ENCODE measurements at regions not wholly inside any gene's neighbourhood (a gene's known extent, or its start where the extent isn't known, plus 50 kb on each side); places are given as distances from the start of the nearest gene placed in this dataset.
A peak's percentile ranks its signal among the peaks of the same experiment; 100 is the strongest.
"Not testable (repeated sequence)": the region's sequence is repeated elsewhere in the genome, so short reads cannot be mapped to it uniquely, and the experiment has no call there.

GRCh38 chr19:30817197-30817596 lies 445.0 kb downstream of the ZNF536 start:
- Mint-ChIP-seq H3K4me1 (no peaks in the 10 kb centered on the region), H3K27ac (no peak overlapping the region), H3K36me3 (no peaks in the 10 kb centered on the region), H3K4me3 (no peak overlapping the region), H3K9me3 (peaks cover 3% of the 10 kb centered on the region), H3K27me3 (no peaks in the 10 kb centered on the region)
- no peak for DNase-seq
- CTCF ChIA-PET: no interaction called here

- H3K9me3 Mint-ChIP-seq: peaks cover 4% of the 10 kb centered on the region
- DNase-seq: no peak
- no peak overlapping the region for H3K4me3 Mint-ChIP-seq
- no peaks in the 10 kb centered on the region for H3K4me1 Mint-ChIP-seq
- no peak overlapping the region for H3K27ac Mint-ChIP-seq
- CTCF ChIA-PET: interaction anchor here (0.6 kb wide), 1 partner anchor 14 kb away, joined by 3 read pairs; no protein-coding TSS in a partner anchor
- H3K36me3 Mint-ChIP-seq: no peaks in the 10 kb centered on the region
- H3K27me3 Mint-ChIP-seq: no peaks in the 10 kb centered on the region
Measured at GRCh38 chr19:30815889-30816580, 443.9 kb downstream of the ZNF536 start.

GRCh38 chr19:30812099-30812678 lies 440.0 kb downstream of the ZNF536 start:
- no peak overlapping the region for H3K4me3 Mint-ChIP-seq
- no peaks in the 10 kb centered on the region for H3K27me3 Mint-ChIP-seq
- CTCF ChIA-PET: no interaction called here
- H3K36me3 Mint-ChIP-seq: no peaks in the 10 kb centered on the region
- H3K4me1 Mint-ChIP-seq: no peaks in the 10 kb centered on the region
- no peak overlapping the region for H3K27ac Mint-ChIP-seq
- peaks cover 6% of the 10 kb centered on the region for H3K9me3 Mint-ChIP-seq
- DNase-seq: no peak

- DNase-seq: no peak
- CTCF ChIA-PET: no interaction called here
- no peak overlapping the region for H3K27ac Mint-ChIP-seq
- H3K36me3 Mint-ChIP-seq: no peaks in the 10 kb centered on the region
- H3K9me3 Mint-ChIP-seq: peaks cover 6% of the 10 kb centered on the region
- H3K4me1 Mint-ChIP-seq: no peaks in the 10 kb centered on the region
- no peaks in the 10 kb centered on the region for H3K27me3 Mint-ChIP-seq
- H3K4me3 Mint-ChIP-seq: no peak overlapping the region
Measured at GRCh38 chr19:30811397-30812098, 439.4 kb downstream of the ZNF536 start.

GRCh38 chr19:30810726-30811125 lies 438.5 kb downstream of the ZNF536 start:
- Mint-ChIP-seq H3K36me3 (no peaks in the 10 kb centered on the region), H3K27ac (no peak overlapping the region), H3K9me3 (peaks cover 6% of the 10 kb centered on the region), H3K27me3 (no peaks in the 10 kb centered on the region), H3K4me1 (no peaks in the 10 kb centered on the region), H3K4me3 (no peak overlapping the region)
- CTCF ChIA-PET: no interaction called here
- DNase-seq: no peak

- H3K36me3 Mint-ChIP-seq: no peaks in the 10 kb centered on the region
- peaks cover 3% of the 10 kb centered on the region for H3K9me3 Mint-ChIP-seq
- no peak for DNase-seq
- no peak overlapping the region for H3K27ac Mint-ChIP-seq
- H3K4me3 Mint-ChIP-seq: no peak overlapping the region
- CTCF ChIA-PET: interaction anchor here (1.2 kb wide), 1 partner anchor 23 kb away, joined by 4 read pairs; no protein-coding TSS in a partner anchor
- H3K27me3 Mint-ChIP-seq: no peaks in the 10 kb centered on the region
- H3K4me1 Mint-ChIP-seq: no peaks in the 10 kb centered on the region
Measured at GRCh38 chr19:30807278-30807677, 435.1 kb downstream of the ZNF536 start.

GRCh38 chr19:30806311-30806710 lies 434.1 kb downstream of the ZNF536 start:
- H3K4me1 Mint-ChIP-seq: no peaks in the 10 kb centered on the region
- H3K27me3 Mint-ChIP-seq: no peaks in the 10 kb centered on the region
- H3K27ac Mint-ChIP-seq: no peak overlapping the region
- H3K36me3 Mint-ChIP-seq: no peaks in the 10 kb centered on the region
- H3K4me3 Mint-ChIP-seq: no peak overlapping the region
- H3K9me3 Mint-ChIP-seq: peaks cover 3% of the 10 kb centered on the region
- DNase-seq: no peak
- CTCF ChIA-PET: no interaction called here

- H3K4me3 Mint-ChIP-seq: no peak overlapping the region
- no peak overlapping the region for H3K27ac Mint-ChIP-seq
- no peaks in the 10 kb centered on the region for H3K36me3 Mint-ChIP-seq
- DNase-seq: no peak
- no peaks in the 10 kb centered on the region for H3K4me1 Mint-ChIP-seq
- CTCF ChIA-PET: no interaction called here
- H3K27me3 Mint-ChIP-seq: no peaks in the 10 kb centered on the region
- H3K9me3 Mint-ChIP-seq: peaks cover 2% of the 10 kb centered on the region
Measured at GRCh38 chr19:30804751-30805150, 432.6 kb downstream of the ZNF536 start.

GRCh38 chr19:30804333-30804732 lies 432.1 kb downstream of the ZNF536 start:
- H3K4me3 Mint-ChIP-seq, H3K36me3 Mint-ChIP-seq: not testable (repeated sequence)

GRCh38 chr19:30802424-30803013 lies 430.3 kb downstream of the ZNF536 start:
- no peak for DNase-seq
- CTCF ChIA-PET: interaction anchor here (1.4 kb wide), 1 partner anchor 18 kb away, joined by 3 read pairs; no protein-coding TSS in a partner anchor
- no peak overlapping the region for H3K4me3 Mint-ChIP-seq
- H3K36me3 Mint-ChIP-seq: no peaks in the 10 kb centered on the region
- H3K9me3 Mint-ChIP-seq: no peaks in the 10 kb centered on the region
- no peaks in the 10 kb centered on the region for H3K4me1 Mint-ChIP-seq
- no peak overlapping the region for H3K27ac Mint-ChIP-seq
- H3K27me3 Mint-ChIP-seq: no peaks in the 10 kb centered on the region

More at GRCh38 chr19:30804333-30804732, 432.1 kb downstream of the ZNF536 start:
- H3K9me3 Mint-ChIP-seq, H3K27me3 Mint-ChIP-seq, H3K27ac Mint-ChIP-seq, H3K4me1 Mint-ChIP-seq, CTCF ChIA-PET, DNase-seq: not testable (repeated sequence)

GRCh38 chr19:30799865-30800755 lies 427.9 kb downstream of the ZNF536 start:
- Mint-ChIP-seq H3K4me3 (no peak overlapping the region), H3K27ac (no peak overlapping the region), H3K36me3 (no peaks in the 10 kb centered on the region), H3K9me3 (no peaks in the 10 kb centered on the region), H3K27me3 (no peaks in the 10 kb centered on the region), H3K4me1 (no peaks in the 10 kb centered on the region)
- CTCF ChIA-PET: interaction anchor here (0.6 kb wide), 2 partner anchors 11 to 167 kb away, joined by 3 read pairs; no protein-coding TSS in a partner anchor
- peak; percentile 38 for DNase-seq

- Mint-ChIP-seq H3K36me3 (no peaks in the 10 kb centered on the region), H3K9me3 (no peaks in the 10 kb centered on the region), H3K4me1 (no peaks in the 10 kb centered on the region), H3K27ac (no peak overlapping the region), H3K4me3 (no peak overlapping the region), H3K27me3 (no peaks in the 10 kb centered on the region)
- CTCF ChIA-PET: no interaction called here
- no peak for DNase-seq
Measured at GRCh38 chr19:30795727-30796126, 423.5 kb downstream of the ZNF536 start.

- DNase-seq: no peak
- Mint-ChIP-seq H3K4me3 (no peak overlapping the region), H3K9me3 (no peaks in the 10 kb centered on the region), H3K4me1 (no peaks in the 10 kb centered on the region), H3K36me3 (no peaks in the 10 kb centered on the region), H3K27me3 (no peaks in the 10 kb centered on the region), H3K27ac (no peak overlapping the region)
- CTCF ChIA-PET: interaction anchor here (1.5 kb wide), 1 partner anchor 8 kb away, joined by 4 read pairs; no protein-coding TSS in a partner anchor
Measured at GRCh38 chr19:30792561-30793505, 420.6 kb downstream of the ZNF536 start.
